ENCODE measurements at regions not wholly inside any gene's neighbourhood (a gene's known extent, or its start where the extent isn't known, plus 50 kb on each side); places are given as distances from the start of the nearest gene placed in this dataset.
"Not testable (repeated sequence)": the region's sequence is repeated elsewhere in the genome, so short reads cannot be mapped to it uniquely, and the experiment has no call there.

DNA sequence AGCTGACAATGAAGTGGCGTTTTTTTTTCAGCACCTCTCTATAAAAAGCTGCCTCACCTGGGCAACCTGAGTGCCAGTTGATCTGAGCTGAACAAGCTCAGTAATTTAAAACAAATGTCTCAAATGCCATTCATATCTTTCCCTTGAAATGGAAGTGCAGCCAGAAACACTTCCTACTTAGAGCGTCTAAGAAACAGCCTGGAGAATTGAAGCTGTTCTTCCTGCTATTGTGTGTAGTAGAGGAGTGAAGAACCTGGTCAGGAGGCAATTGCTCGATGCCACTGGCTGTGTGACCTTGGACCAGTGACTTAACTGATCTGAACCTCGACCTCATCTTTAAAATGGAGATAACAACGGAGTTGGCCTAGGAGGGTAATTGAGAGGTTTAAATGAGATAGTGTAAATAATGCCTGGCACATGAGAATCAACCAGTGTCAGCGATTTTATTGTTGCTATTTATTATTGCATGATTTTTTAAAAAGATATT lies 95.4 kb upstream of the FOXQ1 start:
- TF ChIP-seq, protein P1, sequence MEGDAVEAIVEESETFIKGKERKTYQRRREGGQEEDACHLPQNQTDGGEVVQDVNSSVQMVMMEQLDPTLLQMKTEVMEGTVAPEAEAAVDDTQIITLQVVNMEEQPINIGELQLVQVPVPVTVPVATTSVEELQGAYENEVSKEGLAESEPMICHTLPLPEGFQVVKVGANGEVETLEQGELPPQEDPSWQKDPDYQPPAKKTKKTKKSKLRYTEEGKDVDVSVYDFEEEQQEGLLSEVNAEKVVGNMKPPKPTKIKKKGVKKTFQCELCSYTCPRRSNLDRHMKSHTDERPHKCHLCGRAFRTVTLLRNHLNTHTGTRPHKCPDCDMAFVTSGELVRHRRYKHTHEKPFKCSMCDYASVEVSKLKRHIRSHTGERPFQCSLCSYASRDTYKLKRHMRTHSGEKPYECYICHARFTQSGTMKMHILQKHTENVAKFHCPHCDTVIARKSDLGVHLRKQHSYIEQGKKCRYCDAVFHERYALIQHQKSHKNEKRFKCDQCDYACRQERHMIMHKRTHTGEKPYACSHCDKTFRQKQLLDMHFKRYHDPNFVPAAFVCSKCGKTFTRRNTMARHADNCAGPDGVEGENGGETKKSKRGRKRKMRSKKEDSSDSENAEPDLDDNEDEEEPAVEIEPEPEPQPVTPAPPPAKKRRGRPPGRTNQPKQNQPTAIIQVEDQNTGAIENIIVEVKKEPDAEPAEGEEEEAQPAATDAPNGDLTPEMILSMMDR (IDR thresholded peaks at IDR 0.05; ENCODE audit: insufficient read depth, low read depth, low read length, missing control alignments), result no peak

DNA sequence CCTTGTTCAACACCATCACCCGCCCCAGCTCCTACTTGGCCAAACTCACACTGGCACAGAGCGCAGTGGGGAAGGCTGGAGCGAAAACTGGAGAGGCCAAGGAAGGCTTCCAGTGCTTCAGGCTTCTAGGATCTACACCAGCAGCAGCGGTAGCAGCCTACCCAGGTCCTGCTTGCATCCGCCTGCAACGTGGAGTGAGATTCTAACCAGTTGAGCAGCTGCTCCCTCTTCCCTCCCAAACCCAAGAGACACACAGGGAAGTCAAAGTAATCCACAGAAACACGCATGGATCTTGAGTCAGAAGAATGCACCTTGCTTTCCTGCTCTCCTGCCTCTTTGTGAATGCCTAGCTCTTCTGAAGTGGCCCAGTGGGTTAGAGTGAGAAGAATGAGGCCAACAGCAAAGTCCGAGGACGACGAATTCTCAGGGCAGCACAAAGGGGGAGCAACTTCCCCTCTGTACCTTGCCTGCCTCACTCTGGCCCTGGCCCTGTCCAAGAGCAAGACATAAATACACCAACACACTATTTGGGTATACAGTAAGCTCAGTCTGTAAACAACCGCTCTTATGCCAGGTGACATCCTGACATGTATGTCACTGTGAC lies 95.9 kb upstream of the FOXQ1 start:
- DNase-seq (ENCODE audit: low read depth), result no peak
- no peak overlapping the region for H3K4me3 ChIP-seq (ENCODE audit: low read depth, low read length)
- TF ChIP-seq, protein P1 (IDR thresholded peaks at IDR 0.05; ENCODE audit: insufficient read depth, low read depth, low read length, missing control alignments), result no peak

More for the DNA sequence above, 95.4 kb upstream of the FOXQ1 start:
- no peak for DNase-seq (ENCODE audit: low read depth)
- no peak overlapping the region for H3K4me3 ChIP-seq (ENCODE audit: low read depth, low read length)

DNA sequence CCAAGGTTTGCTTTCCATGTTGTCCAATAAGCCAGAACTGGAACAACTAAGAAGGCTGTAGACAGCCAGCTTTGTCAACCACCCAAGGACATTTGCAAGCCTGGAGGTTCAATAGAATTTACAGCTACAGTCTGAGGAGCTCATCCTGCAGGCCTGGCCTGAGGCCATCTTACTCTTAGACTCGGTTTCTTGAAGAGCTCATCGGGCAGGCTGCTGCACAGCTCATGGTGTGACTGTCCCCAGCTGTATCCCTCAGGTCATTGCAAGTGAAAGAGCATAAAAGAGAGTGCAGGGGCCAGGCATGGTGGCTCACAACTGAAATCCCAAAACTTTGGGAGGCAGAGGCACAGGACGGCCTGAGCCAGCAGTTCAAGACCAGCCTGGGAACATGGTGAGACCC lies 96.9 kb upstream of the FOXQ1 start:
- DNase-seq (ENCODE audit: low read depth), result no peak
- H3K4me3 ChIP-seq (ENCODE audit: low read depth, low read length), result no peak overlapping the region
- TF ChIP-seq, protein P1 (IDR thresholded peaks at IDR 0.05; ENCODE audit: insufficient read depth, low read depth, low read length, missing control alignments), result no peak

DNA sequence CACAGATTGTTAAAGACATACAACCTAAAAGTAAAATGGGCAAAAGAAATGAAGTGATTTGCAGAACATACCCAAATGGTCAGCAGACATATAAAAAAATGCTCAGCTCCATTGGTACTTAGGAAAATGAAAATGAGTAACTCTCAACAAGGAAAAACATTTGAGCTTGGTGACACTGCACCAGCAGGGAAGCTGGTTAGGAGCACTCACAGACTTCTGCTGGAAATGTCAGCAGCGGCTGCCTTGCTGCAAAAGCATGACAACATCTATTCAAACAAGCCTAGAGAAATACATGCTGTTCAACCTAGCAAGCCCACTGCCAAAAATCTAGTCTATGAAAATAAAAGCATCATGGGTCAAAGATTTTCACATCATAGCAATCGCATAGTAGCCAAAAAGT lies 99.0 kb upstream of the FOXQ1 start:
- H3K4me3 ChIP-seq (ENCODE audit: low read depth, low read length), result no peak overlapping the region
- DNase-seq (ENCODE audit: low read depth), result no peak

DNA sequence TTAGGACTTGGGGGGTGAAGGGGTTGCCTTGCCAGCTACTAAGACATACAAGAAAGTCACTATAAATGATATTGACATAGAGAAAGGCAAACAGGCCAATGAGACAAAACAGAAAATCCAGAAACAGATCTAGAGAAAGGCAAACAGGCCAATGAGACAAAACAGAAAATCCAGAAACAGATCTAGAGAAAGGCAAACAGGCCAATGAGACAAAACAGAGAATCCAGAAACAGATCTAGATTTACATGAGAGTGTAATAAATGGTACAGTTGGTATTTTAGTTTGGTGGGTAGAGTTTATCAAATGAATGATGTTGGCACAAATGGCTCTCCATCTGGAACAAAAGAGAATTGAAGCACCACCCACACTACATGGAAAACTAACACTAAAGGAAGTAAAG lies 99.8 kb upstream of the FOXQ1 start:
- H3K4me3 ChIP-seq (ENCODE audit: low read depth, low read length); DNase-seq (ENCODE audit: low read depth): not testable (repeated sequence)

More for the DNA sequence above, 99.0 kb upstream of the FOXQ1 start:
- TF ChIP-seq, protein P1 (IDR thresholded peaks at IDR 0.05; ENCODE audit: insufficient read depth, low read depth, low read length, missing control alignments), result no peak

DNA sequence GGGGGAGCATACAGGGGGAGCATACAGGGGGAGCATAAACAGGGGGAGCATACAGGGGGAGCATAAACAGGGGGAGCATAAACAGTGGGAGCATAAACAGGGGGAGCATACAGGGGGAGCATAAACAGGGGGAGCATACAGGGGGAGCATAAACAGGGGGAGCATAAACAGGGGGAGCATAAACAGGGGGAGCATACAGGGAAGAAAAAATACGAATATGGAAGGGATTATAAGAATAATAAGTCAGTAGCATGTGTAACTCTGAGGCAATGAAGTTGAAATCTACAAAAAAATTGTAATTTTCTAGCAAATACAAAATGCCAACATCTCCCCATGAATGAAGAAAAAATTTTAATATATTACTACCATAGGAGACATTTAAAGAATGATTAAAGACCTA lies 101.3 kb upstream of the FOXQ1 start:
- not testable (repeated sequence) for H3K4me3 ChIP-seq (ENCODE audit: low read depth, low read length); DNase-seq (ENCODE audit: low read depth)

DNA sequence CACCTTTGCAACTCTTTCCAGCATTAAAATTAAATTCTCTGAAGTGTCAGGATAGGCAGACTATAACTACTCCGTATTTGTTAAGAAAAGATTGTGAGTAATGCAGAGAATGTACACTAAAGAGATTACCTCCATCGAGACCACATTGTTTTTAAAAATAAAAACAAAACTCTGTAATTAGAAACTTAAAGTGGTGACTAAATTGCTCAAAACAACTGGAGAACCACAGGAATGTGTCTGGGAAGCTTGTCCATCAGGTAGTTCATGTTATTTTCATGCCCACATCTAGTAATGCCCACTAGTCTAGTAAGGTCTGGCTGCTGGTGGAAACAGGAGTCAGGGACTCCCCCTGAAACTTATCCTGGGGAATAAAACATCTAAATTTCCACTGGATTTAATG lies 103.0 kb upstream of the FOXQ1 start:
- no peak for DNase-seq (ENCODE audit: low read depth)
- no peak overlapping the region for H3K4me3 ChIP-seq (ENCODE audit: low read depth, low read length)
- TF ChIP-seq, protein P1 (IDR thresholded peaks at IDR 0.05; ENCODE audit: insufficient read depth, low read depth, low read length, missing control alignments), result no peak

DNA sequence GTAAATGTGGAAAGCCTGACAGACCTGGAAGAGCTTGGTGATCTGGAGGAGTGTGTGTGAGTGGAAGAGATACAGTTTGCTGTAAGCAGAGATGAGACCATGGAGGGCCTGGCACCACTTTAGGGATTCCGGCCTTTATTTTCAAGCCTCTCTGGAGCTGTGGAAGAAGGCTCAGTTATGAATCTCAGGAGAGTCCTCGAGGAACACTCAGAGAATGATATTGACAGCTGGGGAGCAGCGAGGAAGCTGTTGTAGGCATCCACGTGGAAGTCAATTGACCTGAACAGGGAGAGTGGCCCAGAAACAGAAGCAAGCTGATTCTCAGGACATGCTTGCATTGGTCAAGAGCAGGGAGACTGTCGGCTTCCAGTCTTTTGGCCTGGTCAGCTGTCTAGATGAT lies 108.4 kb upstream of the FOXQ1 start:
- TF ChIP-seq, protein P1 (IDR thresholded peaks at IDR 0.05; ENCODE audit: insufficient read depth, low read depth, low read length, missing control alignments), result no peak
- DNase-seq (ENCODE audit: low read depth), result no peak
- no peak overlapping the region for H3K4me3 ChIP-seq (ENCODE audit: low read depth, low read length)
